NCI-H1436 treated with DMSO at 0.1 percent for 48 hours (cell line): ENCODE measurements at regions not wholly inside any gene's neighbourhood (a gene's known extent, or its start where the extent isn't known, plus 50 kb on each side); places are given as distances from the start of the nearest gene placed in this dataset.

ENCODE experiments used
- DNase-seq: peaks from one replicate; lab custom pipeline; 2025; lab: John Stamatoyannopoulos, UW

GRCh38 chr15:81987628-81988027 is 58.2 kb downstream of the MEX3B start:
- no peak for DNase-seq

GRCh38 chr15:81983497-81983896 is 62.3 kb downstream of the MEX3B start:
- DNase-seq: no peak

GRCh38 chr15:81982808-81983207 is 63.0 kb downstream of the MEX3B start:
- no peak for DNase-seq

- DNase-seq: no peak
These were observed 63.9 kb downstream of the MEX3B start for GRCh38 chr15:81981908-81982307.

GRCh38 chr15:81977464-81977863 is 68.4 kb downstream of the MEX3B start:
- DNase-seq: no peak

GRCh38 chr15:81968691-81969090 is 77.1 kb downstream of the MEX3B start:
- no peak for DNase-seq

GRCh38 chr15:81966631-81967030 is 79.2 kb downstream of the MEX3B start:
- DNase-seq: no peak

GRCh38 chr15:81962482-81962881 is 83.3 kb downstream of the MEX3B start:
- no peak for DNase-seq

- no peak for DNase-seq
These were observed 86.6 kb downstream of the MEX3B start for GRCh38 chr15:81959196-81959595.

- DNase-seq: no peak
These were observed 88.1 kb downstream of the MEX3B start for GRCh38 chr15:81957698-81958097.

GRCh38 chr15:81955382-81956062 is 90.3 kb downstream of the MEX3B start:
- DNase-seq: no peak

- DNase-seq: no peak
These were observed 91.5 kb downstream of the MEX3B start for GRCh38 chr15:81954158-81954783.

- DNase-seq: no peak
These were observed 94.9 kb downstream of the MEX3B start for GRCh38 chr15:81950841-81951414.

- no peak for DNase-seq
These were observed 97.1 kb downstream of the MEX3B start for GRCh38 chr15:81948751-81949150.

GRCh38 chr15:81948222-81948621 is 97.6 kb downstream of the MEX3B start:
- DNase-seq: no peak

- DNase-seq: no peak
These were observed 98.3 kb downstream of the MEX3B start for GRCh38 chr15:81947548-81947947.

- DNase-seq: no peak
These were observed 100.7 kb downstream of the MEX3B start for GRCh38 chr15:81945014-81945615.

GRCh38 chr15:81942655-81943195 is 103.1 kb downstream of the MEX3B start:
- DNase-seq: no peak

GRCh38 chr15:81942157-81942556 is 103.7 kb downstream of the MEX3B start:
- DNase-seq: no peak

- DNase-seq: no peak
These were observed 104.3 kb downstream of the MEX3B start for GRCh38 chr15:81941479-81941878.

GRCh38 chr15:81940467-81941451 is 105.1 kb downstream of the MEX3B start:
- no peak for DNase-seq
